ENCODE measurements at regions not wholly inside any gene's neighbourhood (a gene's known extent, or its start where the extent isn't known, plus 50 kb on each side); places are given as distances from the start of the nearest gene placed in this dataset.

GRCh38 chr1:230011333-230012092 lies 55.5 kb upstream of the GALNT2 start:
- Histone ChIP-seq H3K9ac (ENCODE audit: low read length) (no peak overlapping the region), H3K4me1 (ENCODE audit: insufficient read depth, low read length) (peaks cover 11% of the 10 kb centered on the region), H3K79me2 (ENCODE audit: low read length) (no peaks in the 10 kb centered on the region), H3K36me3 (ENCODE audit: low read depth, low read length) (no peaks in the 10 kb centered on the region), H2AFZ (ENCODE audit: low read length) (0 out of 2 replicates have a peak overlapping the region, but pooled peaks have one; percentile 4), H3K9me3 (ENCODE audit: low read length) (no peaks in the 10 kb centered on the region), H3K9me2 (replicated peaks; ENCODE audit: low read length) (0 out of 2 replicates have a peak, but pooled peaks cover 3% of the 10 kb centered on the region), H3K27me3 (ENCODE audit: low read length) (peaks cover 16% of the 10 kb centered on the region; the same call in 1 of the 2 replicates), H3K4me2 (ENCODE audit: low read length) (no peak overlapping the region), H3K4me3 (ENCODE audit: low read length) (no peak overlapping the region), H3K27ac (ENCODE audit: low read length) (no peak overlapping the region), H4K20me1 (ENCODE audit: low read length) (no peaks in the 10 kb centered on the region), H3F3A (ENCODE audit: low read length, unreplicated experiment) (no peaks in the 10 kb centered on the region)
- CTCF ChIA-PET: no interaction called here
- POLR2A ChIA-PET (ENCODE audit: unreplicated experiment): no interaction called here
- DNase-seq (peak; percentile 51), ATAC-seq (peak; percentile 42; the same call in 1 of the 2 replicates)
- intact Hi-C loops (cut with micrococcal nuclease): no loop called here
- BruUV-seq (replicated peaks): no TSS peak
- TF ChIP-seq EZH2 (IDR thresholded peaks at IDR 0.05; ENCODE audit: low read length, unreplicated experiment) (no peak), CTCF (conservative IDR thresholded peaks at IDR 0.05; ENCODE audit: low read depth, low read length) (no peak), EZH2phosphoT487 (IDR thresholded peaks at IDR 0.05; ENCODE audit: borderline replicate concordance, low read length) (no peak)

- H3K9ac ChIP-seq (ENCODE audit: low read length): no peak overlapping the region
- no peaks in the 10 kb centered on the region for H3K36me3 ChIP-seq (ENCODE audit: low read depth, low read length)
- no peak for DNase-seq
- no peaks in the 10 kb centered on the region for H3K79me2 ChIP-seq (ENCODE audit: low read length)
- H3K9me2 ChIP-seq (replicated peaks; ENCODE audit: low read length): 0 out of 2 replicates have a peak, but pooled peaks cover 3% of the 10 kb centered on the region
- H3K27me3 ChIP-seq (ENCODE audit: low read length): peaks cover 11% of the 10 kb centered on the region; the same call in 1 of the 2 replicates
- CTCF ChIA-PET: no interaction called here
- H3K4me3 ChIP-seq (ENCODE audit: low read length): no peak overlapping the region
- no peak overlapping the region for H3K27ac ChIP-seq (ENCODE audit: low read length)
- no peak overlapping the region for H3K4me2 ChIP-seq (ENCODE audit: low read length)
- TF ChIP-seq EZH2phosphoT487 (IDR thresholded peaks at IDR 0.05; ENCODE audit: borderline replicate concordance, low read length) (no peak), EZH2 (IDR thresholded peaks at IDR 0.05; ENCODE audit: low read length, unreplicated experiment) (no peak), CTCF (conservative IDR thresholded peaks at IDR 0.05; ENCODE audit: low read depth, low read length) (no peak)
- no peak overlapping the region for H2AFZ ChIP-seq (ENCODE audit: low read length)
- no peak for ATAC-seq
- no peaks in the 10 kb centered on the region for H3F3A ChIP-seq (ENCODE audit: low read length, unreplicated experiment)
- H4K20me1 ChIP-seq (ENCODE audit: low read length): no peaks in the 10 kb centered on the region
- H3K9me3 ChIP-seq (ENCODE audit: low read length): no peaks in the 10 kb centered on the region
- H3K4me1 ChIP-seq (ENCODE audit: insufficient read depth, low read length): peaks cover 11% of the 10 kb centered on the region
- POLR2A ChIA-PET (ENCODE audit: unreplicated experiment): no interaction called here
- intact Hi-C loops (cut with micrococcal nuclease): no loop called here
- no TSS peak for BruUV-seq (replicated peaks)
Observed at GRCh38 chr1:230012093-230012393, 55.0 kb upstream of the GALNT2 start.

GRCh38 chr1:230012741-230013140 lies 54.3 kb upstream of the GALNT2 start:
- CTCF ChIA-PET: no interaction called here
- Histone ChIP-seq H2AFZ (ENCODE audit: low read length) (no peak overlapping the region), H3K27me3 (ENCODE audit: low read length) (peaks cover 5% of the 10 kb centered on the region; the same call in 1 of the 2 replicates), H3K36me3 (ENCODE audit: low read depth, low read length) (no peaks in the 10 kb centered on the region), H3K4me1 (ENCODE audit: insufficient read depth, low read length) (peaks cover 11% of the 10 kb centered on the region), H3K4me3 (ENCODE audit: low read length) (no peak overlapping the region), H3F3A (ENCODE audit: low read length, unreplicated experiment) (no peaks in the 10 kb centered on the region), H3K4me2 (ENCODE audit: low read length) (no peak overlapping the region), H3K9ac (ENCODE audit: low read length) (no peak overlapping the region), H3K9me3 (ENCODE audit: low read length) (no peaks in the 10 kb centered on the region), H3K79me2 (ENCODE audit: low read length) (no peaks in the 10 kb centered on the region), H4K20me1 (ENCODE audit: low read length) (no peaks in the 10 kb centered on the region), H3K27ac (ENCODE audit: low read length) (no peak overlapping the region), H3K9me2 (replicated peaks; ENCODE audit: low read length) (0 out of 2 replicates have a peak, but pooled peaks cover 3% of the 10 kb centered on the region)
- BruUV-seq (replicated peaks): no TSS peak
- POLR2A ChIA-PET (ENCODE audit: unreplicated experiment): no interaction called here
- DNase-seq: no peak
- intact Hi-C loops (cut with micrococcal nuclease): no loop called here
- ATAC-seq: no peak
- no peak for TF ChIP-seq EZH2 (IDR thresholded peaks at IDR 0.05; ENCODE audit: low read length, unreplicated experiment)
- TF ChIP-seq EZH2phosphoT487 (IDR thresholded peaks at IDR 0.05; ENCODE audit: borderline replicate concordance, low read length): no peak
- no peak for TF ChIP-seq CTCF (conservative IDR thresholded peaks at IDR 0.05; ENCODE audit: low read depth, low read length)
